Erythroblast (primary cell): ENCODE measurements at regions not wholly inside any gene's neighbourhood (a gene's known extent, or its start where the extent isn't known, plus 50 kb on each side); places are given as distances from the start of the nearest gene placed in this dataset.

ENCODE experiments used
- GATA1 ChIP-seq: IDR thresholded peaks from 2 replicates; pipeline ENCODE4 v1.6.1; 2011; ENCODE audit warnings: low read depth, mild to moderate bottlenecking, control low read depth, low read length, moderate library complexity
- POLR2A ChIP-seq: IDR thresholded peaks from 2 replicates; pipeline ENCODE4 v1.6.1; 2011; ENCODE audit warnings: mild to moderate bottlenecking, low read length

- TF ChIP-seq POLR2A (no peak), GATA1 (no peak)
Measured at GRCh38 chr13:56393549-56393948, 747.2 kb upstream of the PRR20A start.
